ENCODE measurements at regions not wholly inside any gene's neighbourhood (a gene's known extent, or its start where the extent isn't known, plus 50 kb on each side); places are given as distances from the start of the nearest gene placed in this dataset.

GRCh38 chr13:83496501-83496900, 385.8 kb downstream of the SLITRK1 start:
- no peaks in the 10 kb centered on the region for H3K36me3 ChIP-seq (ENCODE audit: insufficient read depth in 1 of 2, low read depth in 1 of 2)
- intact Hi-C loops (cut with DNase I), result no loop called here
- H3K27me3 ChIP-seq (ENCODE audit: insufficient read depth in 3 of 3, low read length in 2 of 3), result no peaks in the 10 kb centered on the region
- DNase-seq (no peak), ATAC-seq (no peak)
- H3K27ac ChIP-seq, result no peak overlapping the region
- H3K4me1 ChIP-seq, result no peaks in the 10 kb centered on the region
- no peak overlapping the region for H3K4me3 ChIP-seq
- no peak for TF ChIP-seq CTCF (IDR thresholded peaks at IDR 0.05)
- H3K9me3 ChIP-seq, result no peaks in the 10 kb centered on the region
- 92 to 94% (median 93%) methylated on average over 6 of the region's 6 CpGs for WGBS, 3 donors

GRCh38 chr13:83485101-83485500, 397.2 kb downstream of the SLITRK1 start:
- H3K27ac ChIP-seq, result no peak overlapping the region
- no peak for TF ChIP-seq CTCF (IDR thresholded peaks at IDR 0.05)
- H3K4me1 ChIP-seq, result no peaks in the 10 kb centered on the region
- no peak for ATAC-seq
- no peak overlapping the region for H3K4me3 ChIP-seq
- H3K36me3 ChIP-seq (ENCODE audit: insufficient read depth in 1 of 2, low read depth in 1 of 2), result no peaks in the 10 kb centered on the region
- H3K9me3 ChIP-seq, result no peaks in the 10 kb centered on the region
- intact Hi-C loops (cut with DNase I), result no loop called here
- WGBS, 3 donors, result 23 to 38% (median 26%) methylated on average over 1 of the region's 1 CpG
- no peak for DNase-seq
- no peaks in the 10 kb centered on the region for H3K27me3 ChIP-seq (ENCODE audit: insufficient read depth in 3 of 3, low read length in 2 of 3)

- intact Hi-C loops (cut with DNase I), result no loop called here
- Histone ChIP-seq H3K27me3 (ENCODE audit: insufficient read depth in 3 of 3, low read length in 2 of 3) (no peaks in the 10 kb centered on the region), H3K36me3 (ENCODE audit: insufficient read depth in 1 of 2, low read depth in 1 of 2) (no peaks in the 10 kb centered on the region), H3K4me3 (no peak overlapping the region), H3K27ac (no peak overlapping the region), H3K4me1 (no peaks in the 10 kb centered on the region), H3K9me3 (no peaks in the 10 kb centered on the region)
- 48 to 64% (median 53%) methylated on average over 1 of the region's 1 CpG for WGBS, 3 donors
- TF ChIP-seq CTCF (IDR thresholded peaks at IDR 0.05), result no peak
- DNase-seq (no peak), ATAC-seq (no peak)
Observed at GRCh38 chr13:83471011-83471410, 411.3 kb downstream of the SLITRK1 start.

- no peaks in the 10 kb centered on the region for H3K36me3 ChIP-seq (ENCODE audit: insufficient read depth in 1 of 2, low read depth in 1 of 2)
- WGBS, 3 donors, result 67 to 71% (median 67%) methylated on average over 4 of the region's 4 CpGs
- H3K27ac ChIP-seq, result no peak overlapping the region
- intact Hi-C loops (cut with DNase I), result no loop called here
- no peak overlapping the region for H3K4me3 ChIP-seq
- H3K4me1 ChIP-seq, result no peaks in the 10 kb centered on the region
- H3K9me3 ChIP-seq, result no peaks in the 10 kb centered on the region
- no peak for TF ChIP-seq CTCF (IDR thresholded peaks at IDR 0.05)
- no peaks in the 10 kb centered on the region for H3K27me3 ChIP-seq (ENCODE audit: insufficient read depth in 3 of 3, low read length in 2 of 3)
- DNase-seq (no peak), ATAC-seq (no peak)
Observed at GRCh38 chr13:83470133-83470797, 412.0 kb downstream of the SLITRK1 start.

- 82 to 89% (median 87%) methylated on average over 10 to 11 of the region's 11 CpGs for WGBS, 3 donors
- no peak for ATAC-seq
Observed at GRCh38 chr13:83453723-83454122, 428.6 kb downstream of the SLITRK1 start.

More at GRCh38 chr13:83453723-83454122, 428.6 kb downstream of the SLITRK1 start:
- H3K9me3 ChIP-seq, result peaks cover 4% of the 10 kb centered on the region
- H3K36me3 ChIP-seq (ENCODE audit: insufficient read depth in 1 of 2, low read depth in 1 of 2), result no peaks in the 10 kb centered on the region
- H3K27ac ChIP-seq, result no peak overlapping the region
- no peak for TF ChIP-seq CTCF (IDR thresholded peaks at IDR 0.05)
- no peaks in the 10 kb centered on the region for H3K27me3 ChIP-seq (ENCODE audit: insufficient read depth in 3 of 3, low read length in 2 of 3)
- H3K4me3 ChIP-seq, result no peak overlapping the region
- H3K4me1 ChIP-seq, result no peaks in the 10 kb centered on the region
- intact Hi-C loops (cut with DNase I), result no loop called here
- DNase-seq, result peak in 1 of 2 donors; percentile 33
